A549 (cell line): ENCODE measurements at regions not wholly inside any gene's neighbourhood (a gene's known extent, or its start where the extent isn't known, plus 50 kb on each side); places are given as distances from the start of the nearest gene placed in this dataset.

ENCODE experiments used
- BHLHE40 ChIP-seq: IDR thresholded peaks from 2 replicates; pipeline ENCODE4 v1.6.1; 2012; ENCODE audit warnings: low read depth, low read length, inconsistent platforms
- CBX2 ChIP-seq: fragments of 200-600 bp; sonication (generic); IDR thresholded peaks from 2 replicates; pipeline ENCODE4 v1.6.1; 2016; ENCODE audit warnings: low read depth, mild to moderate bottlenecking, borderline replicate concordance
- FOSL2 ChIP-seq, 2 experiments: fragments of 450-650 bp in 1 of 2; fragments of >200 bp in 1 of 2; sonication (Bioruptor Twin) in 1 of 2; formaldehyde crosslinking; IDR thresholded peaks; 2 replicates each; pipeline versions ENCODE4 v1.5.0 to v1.6.1; 2016 to 2020; ENCODE audit warnings: mild to moderate bottlenecking in 1 of 2, moderate library complexity in 1 of 2
- JUN ChIP-seq, 2 experiments: fragments of >200 bp; sonication (Bioruptor Twin); formaldehyde crosslinking; IDR thresholded peaks; 2 replicates in 1 of 2; 3 replicates in 1 of 2; pipeline ENCODE4 v1.6.1; 2016 to 2017
- MAFK ChIP-seq: fragments of 450-650 bp; IDR thresholded peaks from 2 replicates; pipeline ENCODE4 v1.6.1; 2014; ENCODE audit not compliant: partially characterized antibody
- POLR2A ChIP-seq: IDR thresholded peaks from 2 replicates; pipeline ENCODE4 v1.6.1; 2012; ENCODE audit warnings: mild to moderate bottlenecking, low read length
- POLR2AphosphoS2 ChIP-seq: conservative IDR thresholded peaks from 2 replicates; pipeline ENCODE4 v1.6.1; 2012; ENCODE audit warnings: low read length, improper control_type of control experiment, inconsistent platforms
- RNF2 ChIP-seq: fragments of 200-600 bp; sonication (generic); IDR thresholded peaks from 2 replicates; pipeline ENCODE4 v1.6.1; 2016; ENCODE audit warnings: low read depth, mild to moderate bottlenecking, antibody characterized with exemption, moderate library complexity, borderline replicate concordance
- TF ChIP-seq, protein P1 (sequence below): fragments of >200 bp; sonication (Bioruptor Twin); formaldehyde crosslinking; IDR thresholded peaks from 3 replicates; pipeline ENCODE4 v1.5.1; 2016
- TF ChIP-seq, protein P2 (sequence below): IDR thresholded peaks from 2 replicates; pipeline ENCODE4 v1.6.1; 2012
- TF ChIP-seq, protein P3 (sequence below): fragments of 150-350 bp; IDR thresholded peaks from 2 replicates; pipeline ENCODE4 v1.6.1; 2014; ENCODE audit warnings: low read depth, mild to moderate bottlenecking, low read length

DNA sequence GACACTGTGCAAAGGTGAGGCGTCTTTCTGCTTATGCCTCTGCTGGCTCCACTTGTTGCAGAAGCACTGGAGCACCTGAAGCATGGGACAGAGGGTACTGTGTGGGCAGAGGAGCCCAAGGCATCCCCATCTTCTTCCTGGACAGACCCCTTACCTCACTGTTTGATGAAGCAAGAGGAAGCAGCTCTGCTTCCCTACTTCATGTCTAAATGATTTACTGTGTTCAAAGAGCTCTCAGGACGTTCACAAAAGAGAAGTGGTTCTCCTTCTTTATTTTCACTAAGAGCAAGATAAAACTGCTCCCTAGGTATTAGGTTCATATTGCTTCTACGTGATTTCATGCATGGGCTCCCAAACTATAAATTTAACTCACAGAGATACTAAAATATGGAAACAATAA is 1635.4 kb upstream of the SLC10A2 start:
- no peak for TF ChIP-seq RNF2
- no peak for TF ChIP-seq POLR2A
- TF ChIP-seq, protein P1, sequence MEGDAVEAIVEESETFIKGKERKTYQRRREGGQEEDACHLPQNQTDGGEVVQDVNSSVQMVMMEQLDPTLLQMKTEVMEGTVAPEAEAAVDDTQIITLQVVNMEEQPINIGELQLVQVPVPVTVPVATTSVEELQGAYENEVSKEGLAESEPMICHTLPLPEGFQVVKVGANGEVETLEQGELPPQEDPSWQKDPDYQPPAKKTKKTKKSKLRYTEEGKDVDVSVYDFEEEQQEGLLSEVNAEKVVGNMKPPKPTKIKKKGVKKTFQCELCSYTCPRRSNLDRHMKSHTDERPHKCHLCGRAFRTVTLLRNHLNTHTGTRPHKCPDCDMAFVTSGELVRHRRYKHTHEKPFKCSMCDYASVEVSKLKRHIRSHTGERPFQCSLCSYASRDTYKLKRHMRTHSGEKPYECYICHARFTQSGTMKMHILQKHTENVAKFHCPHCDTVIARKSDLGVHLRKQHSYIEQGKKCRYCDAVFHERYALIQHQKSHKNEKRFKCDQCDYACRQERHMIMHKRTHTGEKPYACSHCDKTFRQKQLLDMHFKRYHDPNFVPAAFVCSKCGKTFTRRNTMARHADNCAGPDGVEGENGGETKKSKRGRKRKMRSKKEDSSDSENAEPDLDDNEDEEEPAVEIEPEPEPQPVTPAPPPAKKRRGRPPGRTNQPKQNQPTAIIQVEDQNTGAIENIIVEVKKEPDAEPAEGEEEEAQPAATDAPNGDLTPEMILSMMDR: no peak
- TF ChIP-seq, protein P2, sequence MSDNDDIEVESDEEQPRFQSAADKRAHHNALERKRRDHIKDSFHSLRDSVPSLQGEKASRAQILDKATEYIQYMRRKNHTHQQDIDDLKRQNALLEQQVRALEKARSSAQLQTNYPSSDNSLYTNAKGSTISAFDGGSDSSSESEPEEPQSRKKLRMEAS: no peak
- TF ChIP-seq BHLHE40: no peak
- TF ChIP-seq, protein P3, sequence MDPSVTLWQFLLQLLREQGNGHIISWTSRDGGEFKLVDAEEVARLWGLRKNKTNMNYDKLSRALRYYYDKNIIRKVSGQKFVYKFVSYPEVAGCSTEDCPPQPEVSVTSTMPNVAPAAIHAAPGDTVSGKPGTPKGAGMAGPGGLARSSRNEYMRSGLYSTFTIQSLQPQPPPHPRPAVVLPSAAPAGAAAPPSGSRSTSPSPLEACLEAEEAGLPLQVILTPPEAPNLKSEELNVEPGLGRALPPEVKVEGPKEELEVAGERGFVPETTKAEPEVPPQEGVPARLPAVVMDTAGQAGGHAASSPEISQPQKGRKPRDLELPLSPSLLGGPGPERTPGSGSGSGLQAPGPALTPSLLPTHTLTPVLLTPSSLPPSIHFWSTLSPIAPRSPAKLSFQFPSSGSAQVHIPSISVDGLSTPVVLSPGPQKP: no peak
- TF ChIP-seq POLR2AphosphoS2: no peak
- no peak for TF ChIP-seq JUN (IDR thresholded peaks at IDR 0.05)
- TF ChIP-seq MAFK: no peak
- no peak for TF ChIP-seq FOSL2 (IDR thresholded peaks at IDR 0.05)
- no peak for TF ChIP-seq FOSL2 (CRISPR knock-in tag; IDR thresholded peaks at IDR 0.05)
- no peak for TF ChIP-seq CBX2
